Kidney epithelial cell (primary cell): ENCODE measurements at regions not wholly inside any gene's neighbourhood (a gene's known extent, or its start where the extent isn't known, plus 50 kb on each side); places are given as distances from the start of the nearest gene placed in this dataset.

Experiments used
- DNase-seq: peaks from one replicate; pipeline ENCODE4 v3.0.0-alpha.2; 2010; ENCODE audit warnings: low read depth
- H3K27me3 ChIP-seq: 2 replicates; pipeline ENCODE4 v1.6.0; 2011; ENCODE audit warnings: low read length; ENCODE audit not compliant: control insufficient read depth, insufficient read depth
- H3K36me3 ChIP-seq: 2 replicates; pipeline ENCODE4 v1.5.1; 2011; ENCODE audit warnings: low read length; ENCODE audit not compliant: control insufficient read depth, insufficient read depth
- H3K4me3 ChIP-seq: 2 replicates; pipeline ENCODE4 v1.5.1; 2011; ENCODE audit warnings: low read depth, mild to moderate bottlenecking, control low read depth, low read length
- TF ChIP-seq, protein P1 (sequence below): IDR thresholded peaks from 2 replicates; pipeline ENCODE4 v1.5.1; 2011; ENCODE audit warnings: mild to moderate bottlenecking, moderate library complexity, low read length, control low read depth, inconsistent platforms; ENCODE audit not compliant: insufficient read depth, poor library complexity, severe bottlenecking

DNA sequence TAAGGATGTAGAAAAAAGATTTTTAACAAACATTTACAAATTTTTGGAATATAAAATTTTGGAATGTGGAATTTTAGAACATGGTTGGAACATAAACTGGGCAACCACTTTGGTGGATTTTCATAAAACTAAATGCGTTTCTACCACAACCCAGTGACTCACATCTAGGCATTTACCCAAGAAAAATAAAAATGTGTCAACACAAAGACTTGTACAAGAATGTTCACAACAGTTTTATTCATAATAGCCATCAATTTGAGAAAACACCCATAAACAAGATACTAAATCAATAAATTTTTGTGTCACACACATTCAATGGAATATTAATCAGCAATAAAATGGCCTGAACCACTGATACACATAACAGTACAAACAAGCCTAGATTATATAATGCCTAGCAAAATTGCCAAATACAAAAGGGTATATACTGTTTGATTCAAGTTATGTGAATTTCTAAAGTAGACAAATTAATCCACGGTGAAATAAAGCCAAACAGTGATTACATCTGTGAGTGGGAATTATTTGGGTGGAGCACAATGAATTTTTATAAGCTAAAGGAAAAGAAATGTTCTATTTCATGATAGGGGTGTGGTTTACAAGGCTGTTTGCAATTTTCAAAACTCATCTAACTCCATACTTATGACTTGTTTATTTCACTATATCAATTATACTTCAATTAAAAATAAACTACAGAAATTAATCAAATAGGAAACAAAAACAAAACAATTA lies 415.2 kb upstream of the OR4E1 start:
- no peak for DNase-seq
- Histone ChIP-seq H3K4me3 (no peak overlapping the region), H3K36me3 (no peaks in the 10 kb centered on the region), H3K27me3 (no peaks in the 10 kb centered on the region)
- TF ChIP-seq, protein P1, sequence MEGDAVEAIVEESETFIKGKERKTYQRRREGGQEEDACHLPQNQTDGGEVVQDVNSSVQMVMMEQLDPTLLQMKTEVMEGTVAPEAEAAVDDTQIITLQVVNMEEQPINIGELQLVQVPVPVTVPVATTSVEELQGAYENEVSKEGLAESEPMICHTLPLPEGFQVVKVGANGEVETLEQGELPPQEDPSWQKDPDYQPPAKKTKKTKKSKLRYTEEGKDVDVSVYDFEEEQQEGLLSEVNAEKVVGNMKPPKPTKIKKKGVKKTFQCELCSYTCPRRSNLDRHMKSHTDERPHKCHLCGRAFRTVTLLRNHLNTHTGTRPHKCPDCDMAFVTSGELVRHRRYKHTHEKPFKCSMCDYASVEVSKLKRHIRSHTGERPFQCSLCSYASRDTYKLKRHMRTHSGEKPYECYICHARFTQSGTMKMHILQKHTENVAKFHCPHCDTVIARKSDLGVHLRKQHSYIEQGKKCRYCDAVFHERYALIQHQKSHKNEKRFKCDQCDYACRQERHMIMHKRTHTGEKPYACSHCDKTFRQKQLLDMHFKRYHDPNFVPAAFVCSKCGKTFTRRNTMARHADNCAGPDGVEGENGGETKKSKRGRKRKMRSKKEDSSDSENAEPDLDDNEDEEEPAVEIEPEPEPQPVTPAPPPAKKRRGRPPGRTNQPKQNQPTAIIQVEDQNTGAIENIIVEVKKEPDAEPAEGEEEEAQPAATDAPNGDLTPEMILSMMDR: no peak

DNA sequence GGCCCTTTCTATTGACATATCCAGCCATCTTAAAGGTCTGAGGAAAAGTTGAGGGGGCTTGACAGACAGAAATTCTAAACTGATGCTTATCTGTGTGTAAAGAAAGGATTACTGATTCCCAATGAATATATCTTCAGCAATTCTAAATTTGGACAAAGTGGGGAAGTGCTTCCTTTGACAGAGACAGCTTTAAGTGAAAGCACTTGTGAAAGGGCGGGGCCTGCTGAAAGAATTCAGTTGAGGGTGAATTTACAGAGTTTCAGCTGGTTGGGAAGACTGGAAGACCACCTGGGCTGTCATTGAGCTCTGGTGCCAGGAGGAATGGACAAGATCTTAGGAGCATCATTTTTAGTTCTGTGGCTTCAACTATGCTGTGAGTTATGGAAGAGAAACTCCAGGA lies 412.5 kb upstream of the OR4E1 start:
- Histone ChIP-seq H3K4me3 (no peak overlapping the region), H3K36me3 (no peaks in the 10 kb centered on the region), H3K27me3 (no peaks in the 10 kb centered on the region)
- DNase-seq: no peak
- TF ChIP-seq, protein P1: no peak

DNA sequence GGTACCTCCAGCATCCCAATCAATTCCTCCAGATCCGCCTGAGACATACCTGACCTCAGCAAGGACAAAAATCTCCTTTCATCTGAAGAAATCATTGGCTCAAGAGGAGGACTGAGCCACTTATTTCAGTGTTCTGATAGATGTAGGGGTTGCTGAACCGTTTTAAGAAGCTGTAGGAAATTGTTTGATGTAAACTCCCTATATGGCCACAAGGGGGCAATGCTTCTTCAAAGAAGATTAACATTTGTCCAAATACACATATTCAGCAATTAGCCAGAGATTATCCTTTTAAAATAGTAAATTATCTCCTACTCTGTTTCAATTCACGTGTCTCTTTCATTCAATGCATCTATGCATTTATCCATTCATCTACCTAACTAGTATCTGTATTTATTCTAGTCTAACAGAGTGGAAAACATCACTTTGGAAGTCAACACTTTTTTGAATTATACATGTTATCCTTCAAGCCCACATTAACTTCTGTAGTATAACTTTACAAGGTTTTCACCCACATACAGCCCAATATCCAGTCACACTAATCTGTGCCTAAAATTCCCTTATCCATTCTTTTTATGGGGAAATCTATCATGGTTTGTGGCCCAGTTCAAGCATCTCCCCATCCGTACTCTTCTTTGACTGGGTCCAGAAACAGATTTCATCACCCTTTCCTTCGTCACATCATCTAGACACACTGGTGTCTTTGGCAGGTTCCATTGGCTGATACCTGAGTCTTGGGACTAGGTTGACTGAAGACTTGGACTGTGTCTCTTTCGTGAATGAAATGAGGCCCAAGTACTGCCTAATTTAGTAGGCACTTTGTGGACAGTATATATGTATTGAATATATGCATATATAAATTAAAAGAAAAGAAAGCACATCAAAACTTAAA lies 411.0 kb upstream of the OR4E1 start:
- no peak overlapping the region for H3K4me3 ChIP-seq
- no peak for DNase-seq

DNA sequence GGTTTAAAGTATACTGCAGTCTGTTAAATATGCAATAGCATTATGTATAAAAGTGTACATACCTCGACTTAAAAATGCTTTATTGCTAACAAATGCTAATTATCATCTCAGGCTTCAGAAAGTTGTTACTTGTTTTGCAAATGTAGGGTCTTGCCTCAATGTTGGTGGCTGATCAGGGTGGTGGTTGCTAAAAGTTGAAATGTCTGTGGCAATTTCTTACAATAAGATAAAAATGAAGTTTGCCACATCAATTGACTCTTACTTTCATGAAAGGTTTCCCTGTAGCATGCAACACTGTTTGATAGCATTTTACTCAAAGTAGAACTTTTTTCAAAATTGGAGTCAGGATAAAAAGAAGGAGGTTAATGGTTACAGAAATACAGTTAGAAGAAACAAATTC lies 407.7 kb upstream of the OR4E1 start:
- H3K36me3 ChIP-seq: no peaks in the 10 kb centered on the region
- no peak overlapping the region for H3K4me3 ChIP-seq
- no peaks in the 10 kb centered on the region for H3K27me3 ChIP-seq
- TF ChIP-seq, protein P1: no peak
- no peak for DNase-seq

More for the DNA sequence above, 411.0 kb upstream of the OR4E1 start:
- no peaks in the 10 kb centered on the region for H3K27me3 ChIP-seq
- H3K36me3 ChIP-seq: no peaks in the 10 kb centered on the region
- TF ChIP-seq, protein P1: peak; percentile 66

DNA sequence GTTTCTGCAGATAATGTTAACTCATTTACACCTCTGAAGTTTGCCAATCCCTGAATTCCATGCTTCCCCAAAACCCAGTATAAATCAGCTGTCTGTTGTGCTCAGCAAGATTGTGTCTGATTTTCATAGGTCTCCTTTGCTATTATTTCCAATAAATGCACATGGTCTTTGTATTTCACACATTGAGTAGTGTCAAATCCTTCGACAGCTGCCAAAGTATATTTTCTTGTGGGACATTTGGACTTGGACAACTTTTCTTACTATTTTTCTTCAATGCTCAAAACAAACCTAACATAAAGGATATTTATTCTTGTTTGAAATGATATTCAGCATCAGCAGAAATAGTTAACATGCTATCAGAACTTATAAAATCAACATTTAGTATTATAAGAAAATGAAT lies 406.1 kb upstream of the OR4E1 start:
- TF ChIP-seq, protein P1: no peak
- Histone ChIP-seq H3K4me3 (no peak overlapping the region), H3K27me3 (no peaks in the 10 kb centered on the region), H3K36me3 (no peaks in the 10 kb centered on the region)
- no peak for DNase-seq

DNA sequence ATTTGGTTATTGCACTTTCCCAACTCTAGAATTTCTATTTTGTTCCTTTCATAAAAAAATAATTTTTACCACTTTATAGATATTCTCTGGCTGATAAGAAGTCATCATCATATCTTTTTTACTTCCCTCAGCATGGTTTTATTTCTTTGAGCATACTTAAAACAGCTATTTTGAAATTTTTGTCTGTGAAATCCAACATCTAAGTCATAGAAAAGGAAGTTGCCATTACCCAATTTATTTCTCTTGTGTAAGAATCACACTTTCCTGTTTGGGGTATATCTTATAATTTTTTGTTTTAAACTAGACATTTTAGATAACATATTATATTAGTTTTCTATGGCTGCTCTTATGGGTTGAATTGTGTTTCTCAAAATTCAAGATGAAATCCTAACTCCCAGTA lies 400.2 kb upstream of the OR4E1 start:
- no peaks in the 10 kb centered on the region for H3K36me3 ChIP-seq
- no peak for DNase-seq
- no peaks in the 10 kb centered on the region for H3K27me3 ChIP-seq
- TF ChIP-seq, protein P1: no peak
- no peak overlapping the region for H3K4me3 ChIP-seq
